ENCODE measurements at regions not wholly inside any gene's neighbourhood (a gene's known extent, or its start where the extent isn't known, plus 50 kb on each side); places are given as distances from the start of the nearest gene placed in this dataset.
A peak's percentile ranks its signal among the peaks of the same experiment; 100 is the strongest.
"Not testable (repeated sequence)": the region's sequence is repeated elsewhere in the genome, so short reads cannot be mapped to it uniquely, and the experiment has no call there.

DNA sequence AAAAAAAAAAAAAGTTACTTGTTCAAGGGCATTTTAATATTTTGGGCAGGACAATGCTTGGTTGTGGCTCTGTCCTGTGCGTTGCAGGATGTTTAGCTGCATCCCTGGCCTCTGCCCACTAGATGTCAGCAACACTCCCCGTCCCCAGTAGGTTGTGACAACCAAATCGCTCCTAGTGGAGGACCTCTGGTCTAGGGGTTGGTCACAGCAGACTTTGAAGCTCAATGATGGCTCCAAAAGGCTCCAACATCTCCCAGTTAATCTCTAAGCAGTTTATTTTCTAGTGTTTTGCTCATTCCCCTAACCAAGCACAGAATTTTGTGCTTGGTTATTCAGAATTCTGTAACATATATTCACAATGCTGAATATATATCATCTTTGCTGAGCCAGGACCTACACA, 67.0 kb downstream of the CHRNA1 start:
- DNase-seq, result peak; percentile 69

DNA sequence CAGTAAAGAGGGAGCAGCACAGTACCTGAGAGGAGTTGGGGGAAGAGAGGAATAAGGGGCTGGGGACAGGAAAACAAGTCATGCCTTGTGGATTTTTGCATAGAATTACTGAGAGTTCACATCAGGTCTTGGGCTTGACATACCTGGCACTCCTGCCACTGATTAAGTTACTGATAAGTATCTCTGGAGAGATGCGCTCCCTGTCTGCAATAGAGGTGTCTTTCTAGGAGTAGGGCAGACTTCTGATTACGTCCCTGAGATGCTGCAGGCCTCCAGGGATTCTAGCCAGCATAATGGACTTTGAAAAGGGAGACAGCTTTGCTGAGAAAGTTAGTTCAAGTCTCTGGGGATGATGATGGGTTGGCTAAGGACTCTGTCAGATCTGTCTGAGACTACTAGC, 69.4 kb downstream of the CHRNA1 start:
- DNase-seq, result no peak

DNA sequence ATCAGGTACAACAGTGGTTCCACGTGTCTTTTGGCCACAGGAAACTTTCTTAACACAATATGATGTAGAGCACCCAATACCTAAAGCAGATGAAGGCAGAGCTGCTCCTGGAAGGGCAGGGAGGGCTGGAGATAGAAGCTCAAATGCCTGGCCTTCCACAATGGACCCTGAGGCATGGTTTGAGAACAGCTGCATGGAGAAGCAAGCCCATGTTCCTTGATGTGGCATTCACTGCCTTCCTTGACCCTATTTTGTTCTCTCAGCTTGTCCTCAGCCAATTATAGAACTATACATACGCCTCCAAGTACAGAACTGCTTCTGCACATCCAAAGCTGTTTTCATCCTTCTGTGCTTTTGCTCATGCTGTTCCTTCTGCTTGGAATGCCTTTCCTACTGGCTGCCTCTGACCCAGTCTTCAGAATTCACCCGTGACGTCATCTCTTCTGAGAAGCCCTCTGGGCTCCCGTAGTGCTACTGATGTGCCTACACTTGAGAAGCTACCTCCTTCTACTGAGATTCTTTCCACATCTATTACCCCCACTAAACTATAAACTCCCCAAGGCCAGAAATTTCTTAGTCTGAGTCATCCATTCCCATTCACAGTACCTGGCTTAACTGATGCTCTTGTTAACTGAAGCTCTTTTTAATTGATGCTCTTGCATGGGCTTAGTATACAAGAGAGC, 69.9 kb downstream of the CHRNA1 start:
- no peak for DNase-seq

DNA sequence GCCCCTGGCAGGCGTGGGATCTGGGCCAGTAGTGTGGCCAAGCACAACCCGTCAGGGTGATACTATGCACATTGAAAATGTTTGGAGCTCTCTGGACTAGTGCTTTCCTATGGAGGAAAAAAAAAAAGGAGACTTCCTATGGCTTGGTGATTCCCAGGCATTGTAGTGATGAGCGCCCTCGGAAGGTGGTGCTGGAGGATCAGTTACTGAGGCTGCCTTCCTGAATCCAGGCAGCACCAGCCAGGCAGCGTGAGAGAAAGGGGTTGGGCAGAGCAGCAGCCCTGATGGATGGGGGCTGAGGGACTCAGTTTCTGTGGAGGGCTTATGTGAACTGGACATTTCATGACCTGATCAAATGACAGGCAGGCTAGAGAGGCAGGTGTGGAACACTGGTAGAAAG, 70.9 kb downstream of the CHRNA1 start:
- no peak for DNase-seq

DNA sequence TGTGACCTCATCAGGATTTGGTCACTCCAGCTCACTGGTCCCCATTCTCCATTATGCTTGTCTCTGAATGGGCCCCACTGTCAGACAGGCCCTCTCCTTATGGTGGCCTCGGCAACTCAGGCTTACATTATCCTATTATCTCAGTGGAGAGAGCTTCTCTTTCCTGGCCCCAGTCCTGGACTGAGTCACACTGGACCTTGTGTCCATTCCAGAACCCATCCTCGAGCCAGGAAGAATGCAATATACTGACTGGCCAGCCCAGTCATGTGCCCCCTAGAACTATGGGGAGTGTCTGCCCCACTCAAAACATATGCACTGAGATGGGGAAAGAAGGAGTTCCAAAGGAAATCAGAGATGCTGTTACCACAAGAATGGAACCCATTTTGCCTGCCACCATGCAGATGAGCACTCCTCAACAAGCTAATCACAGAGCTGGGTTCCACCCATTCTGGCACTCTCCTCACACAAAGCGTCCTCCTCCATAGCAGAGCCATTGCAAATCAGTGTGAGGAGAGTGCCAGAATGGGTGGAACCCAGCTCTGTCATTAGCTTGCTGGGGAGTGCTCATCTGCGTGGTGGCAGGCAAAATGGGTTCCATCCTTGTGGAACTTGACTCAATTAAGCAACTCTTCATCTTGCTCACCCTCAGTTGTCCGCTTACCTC, 71.9 kb downstream of the CHRNA1 start:
- no peak for DNase-seq

DNA sequence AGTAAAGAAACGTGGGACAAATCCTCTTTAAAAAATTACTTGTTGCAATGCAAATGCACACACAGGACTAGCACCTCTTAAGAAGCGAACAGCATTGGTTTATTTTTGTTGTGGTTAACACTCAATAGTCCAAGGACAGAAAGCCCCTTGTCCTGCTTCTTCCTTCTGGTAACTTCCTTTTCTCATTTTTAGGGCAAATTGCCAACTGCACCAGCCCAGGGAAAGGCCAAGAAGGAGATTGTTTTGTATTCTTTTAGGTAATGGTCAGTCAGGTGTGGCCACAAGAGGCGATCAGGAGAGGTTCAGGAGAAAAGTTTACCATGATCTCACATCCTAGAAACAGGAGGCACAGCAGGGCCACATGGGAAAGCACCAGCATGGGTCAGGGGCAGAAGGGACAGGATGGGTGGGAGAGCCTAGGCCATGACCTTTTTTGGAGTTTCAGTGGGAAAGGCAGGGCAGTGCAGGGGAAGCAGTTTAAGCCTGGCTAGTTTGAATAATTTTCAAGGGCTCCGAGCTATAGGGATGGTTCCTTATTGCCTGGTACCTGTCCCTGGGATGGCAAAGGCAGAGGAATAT, 73.0 kb downstream of the CHRNA1 start:
- DNase-seq, result no peak

DNA sequence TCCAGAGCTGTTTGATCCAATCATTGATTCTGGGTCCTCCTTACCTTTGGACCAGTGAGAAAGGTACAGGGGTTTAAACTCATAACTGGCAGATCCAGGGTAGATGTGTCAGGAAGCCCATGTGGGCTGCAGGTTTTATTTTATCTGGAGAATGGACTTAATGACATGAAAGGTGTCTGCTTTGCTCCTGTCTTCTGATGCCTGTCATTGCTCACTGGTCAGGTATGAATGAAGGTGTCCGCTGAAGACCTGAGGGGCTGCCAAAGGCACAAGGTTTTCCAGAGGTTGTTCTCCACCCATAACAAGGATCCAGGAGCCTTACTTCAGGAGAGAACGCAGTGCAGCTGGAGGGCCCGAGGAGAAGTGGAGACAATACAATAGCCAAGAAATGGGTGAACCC, 74.2 kb downstream of the CHRNA1 start:
- no peak for DNase-seq

DNA sequence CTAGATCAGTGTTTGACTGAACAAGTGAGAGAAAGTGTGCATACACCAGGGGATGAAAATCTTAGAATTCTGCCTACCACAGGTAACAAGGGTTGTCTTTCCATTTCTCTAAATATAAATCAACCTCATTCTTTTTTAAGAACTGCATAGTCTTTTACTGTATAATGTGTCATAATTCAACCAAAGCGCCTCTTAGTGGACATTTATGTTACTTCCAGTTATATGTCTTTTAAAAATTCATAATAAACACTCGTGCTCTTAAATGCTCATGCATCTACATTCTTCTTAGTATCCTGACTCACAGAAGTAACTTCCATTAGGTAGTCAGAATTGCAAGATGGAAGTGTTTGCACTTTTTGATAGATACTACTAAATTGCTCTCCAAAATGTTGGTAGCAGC, 76.2 kb downstream of the CHRNA1 start:
- DNase-seq, result no peak

DNA sequence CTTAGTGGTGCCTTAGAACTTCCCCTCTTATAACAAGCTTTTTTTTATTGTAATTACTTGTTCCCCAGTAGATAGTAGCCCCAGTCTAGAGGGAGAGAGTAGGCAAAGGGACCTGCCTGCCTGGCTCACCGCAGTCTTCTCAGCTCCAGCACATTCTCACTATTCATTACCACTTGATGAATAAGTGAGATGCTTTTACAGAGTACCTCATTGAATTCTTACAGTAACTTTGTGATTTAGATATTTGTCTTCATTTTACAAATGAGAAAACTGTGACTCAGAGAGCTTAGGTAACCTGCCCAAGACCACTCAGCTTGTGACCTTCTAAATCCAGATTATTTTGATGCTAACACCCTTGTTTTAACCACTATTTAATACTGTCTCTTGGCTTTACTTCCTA, 77.8 kb downstream of the CHRNA1 start:
- no peak for DNase-seq

DNA sequence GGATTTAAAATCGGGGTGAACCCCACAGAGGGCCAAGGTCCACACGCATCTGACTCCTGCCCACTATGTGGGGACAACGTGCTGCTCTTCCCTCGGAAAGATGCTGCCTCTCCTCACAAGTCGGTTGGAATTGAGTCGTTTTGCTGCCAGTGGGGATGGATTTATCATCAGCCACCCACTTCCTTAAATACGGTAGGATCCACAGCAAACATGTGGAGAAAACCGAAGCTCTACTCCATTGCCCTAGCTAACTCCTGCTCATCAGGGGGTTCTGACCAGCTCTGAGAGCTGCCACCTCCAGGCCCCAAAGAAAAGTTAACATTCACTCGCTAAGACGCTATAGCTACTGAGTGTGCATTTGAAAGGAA, 80.9 kb downstream of the CHRNA1 start:
- no peak for DNase-seq

DNA sequence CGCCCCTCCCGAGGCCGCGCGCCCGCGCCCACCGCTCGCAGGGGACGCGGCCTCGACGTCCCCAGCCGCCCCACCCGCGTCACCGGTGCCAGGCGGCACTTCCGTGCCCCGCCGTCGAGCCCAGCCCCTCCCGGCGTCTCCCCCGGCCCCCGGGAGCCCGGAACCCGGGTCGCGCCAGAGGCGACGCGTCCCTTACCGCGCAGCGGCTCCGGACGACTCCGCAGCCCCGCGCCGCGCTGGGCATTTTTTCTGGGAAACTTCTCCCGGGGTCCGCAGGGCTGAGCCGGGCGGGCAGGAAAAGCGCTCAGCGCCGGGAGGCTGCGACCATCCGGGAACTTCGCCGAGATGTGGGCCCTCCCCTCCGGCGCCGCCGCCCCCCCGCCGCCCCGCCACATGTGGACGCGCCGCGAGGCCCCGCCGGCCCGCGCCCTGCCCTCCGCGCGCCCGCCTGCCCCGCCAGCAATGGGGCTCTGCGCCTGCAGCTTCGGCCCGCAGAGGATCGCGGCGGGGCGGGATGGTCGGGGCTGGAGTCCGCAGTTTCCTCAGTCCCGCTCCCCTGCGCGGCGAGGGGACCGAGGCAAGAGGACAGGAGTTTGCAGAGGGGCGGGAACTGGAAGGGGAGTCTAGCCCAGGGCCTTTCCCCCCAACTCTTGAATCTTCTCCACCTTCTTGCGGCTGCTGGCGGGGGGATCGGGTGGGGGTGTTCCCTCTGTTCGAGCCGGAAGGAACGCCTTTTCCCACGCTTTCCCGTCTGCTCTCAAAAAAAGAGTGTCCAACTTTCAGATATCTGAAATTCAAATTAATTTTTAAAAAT, 81.5 kb downstream of the CHRNA1 start:
- DNase-seq, result peak; percentile 46

DNA sequence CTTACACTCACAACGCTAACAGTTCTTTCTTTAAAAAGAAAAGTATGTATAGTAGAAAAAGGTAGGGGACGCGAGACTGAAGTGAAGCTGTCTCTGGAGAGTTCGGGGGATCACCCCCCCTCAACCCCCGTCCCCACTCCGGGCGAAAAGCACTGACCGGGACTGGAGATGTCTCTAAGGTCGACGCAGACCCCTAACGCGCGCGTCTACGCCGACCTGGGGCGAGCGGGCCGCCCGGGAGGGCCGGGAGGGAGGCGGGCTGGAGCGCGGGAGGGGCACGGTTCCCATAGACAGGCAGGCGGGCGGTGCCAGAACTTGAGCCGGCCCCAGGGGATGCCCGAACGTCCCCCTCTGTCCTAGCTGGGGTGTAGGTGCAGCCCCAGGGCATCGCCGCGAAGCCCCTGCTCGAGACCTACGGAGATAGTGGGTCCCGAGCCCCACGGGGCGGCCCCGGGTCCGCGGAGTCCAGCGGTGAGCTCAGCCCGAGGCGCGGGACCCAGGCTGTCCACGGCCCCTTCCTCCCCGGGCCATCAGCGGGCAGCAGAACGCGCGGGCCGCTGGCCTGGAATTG, 82.2 kb downstream of the CHRNA1 start:
- peak; percentile 29 for DNase-seq

DNA sequence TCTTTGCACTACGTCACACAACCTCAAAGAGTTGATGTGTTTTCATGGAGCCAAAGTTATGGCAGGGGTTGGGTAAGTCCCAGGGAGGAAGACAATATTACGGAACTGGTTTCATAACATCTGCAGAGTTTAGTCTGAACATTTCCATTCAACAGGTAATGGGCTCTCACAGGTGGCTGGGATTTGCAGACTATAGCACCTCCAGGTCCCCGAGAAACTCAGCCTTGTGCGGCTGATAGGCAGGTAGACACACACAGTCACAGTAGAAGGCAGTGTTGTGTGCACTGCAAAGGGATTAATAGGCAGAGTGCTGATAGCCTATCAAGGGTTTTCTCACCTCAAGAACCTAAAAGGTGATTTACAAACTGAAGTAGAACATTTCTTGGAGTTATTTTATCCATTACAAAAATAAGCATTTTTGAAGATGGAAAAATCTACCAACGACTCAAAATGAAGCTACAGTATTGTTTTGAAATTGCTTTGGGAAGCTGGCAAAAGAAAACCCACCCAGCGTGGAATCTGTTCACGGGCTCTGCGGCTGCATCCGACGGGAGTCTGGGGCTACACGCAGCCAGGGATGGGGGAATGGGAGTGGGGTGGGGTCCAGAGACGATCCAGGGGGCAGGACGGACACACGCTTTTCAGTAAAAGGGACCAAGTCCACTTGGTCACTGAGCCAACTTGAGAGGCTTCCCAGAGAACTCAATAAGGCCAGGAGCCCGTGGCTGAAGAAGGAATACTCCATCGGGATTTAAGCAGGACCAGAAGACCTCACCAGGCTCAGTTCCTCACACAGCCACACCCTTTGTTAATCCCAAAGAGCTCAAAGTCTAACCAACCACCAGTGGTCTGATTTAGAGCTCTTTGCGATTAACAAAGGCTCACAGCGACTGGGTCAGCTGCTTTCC, 82.9 kb downstream of the CHRNA1 start:
- no peak for DNase-seq

DNA sequence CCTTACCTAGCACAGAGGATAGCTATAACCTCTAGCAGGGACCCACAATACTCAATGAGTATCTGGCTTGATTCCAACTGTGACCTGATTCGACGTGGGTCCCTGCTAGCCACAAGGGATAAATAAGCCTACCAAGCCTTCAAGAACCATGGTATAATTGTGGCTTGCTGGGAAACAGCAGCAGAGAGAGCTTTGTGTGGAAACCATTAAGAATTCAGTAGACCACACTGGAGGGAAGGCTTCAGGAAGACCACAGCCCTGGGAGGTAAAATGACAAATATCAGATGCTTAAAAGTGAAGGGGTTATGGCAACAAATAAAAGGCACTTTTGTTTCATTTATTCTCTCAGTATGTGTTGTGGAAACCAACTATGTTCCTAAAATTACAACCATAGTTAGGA, 82.6 kb upstream of the WIPF1 start:
- no peak for DNase-seq

DNA sequence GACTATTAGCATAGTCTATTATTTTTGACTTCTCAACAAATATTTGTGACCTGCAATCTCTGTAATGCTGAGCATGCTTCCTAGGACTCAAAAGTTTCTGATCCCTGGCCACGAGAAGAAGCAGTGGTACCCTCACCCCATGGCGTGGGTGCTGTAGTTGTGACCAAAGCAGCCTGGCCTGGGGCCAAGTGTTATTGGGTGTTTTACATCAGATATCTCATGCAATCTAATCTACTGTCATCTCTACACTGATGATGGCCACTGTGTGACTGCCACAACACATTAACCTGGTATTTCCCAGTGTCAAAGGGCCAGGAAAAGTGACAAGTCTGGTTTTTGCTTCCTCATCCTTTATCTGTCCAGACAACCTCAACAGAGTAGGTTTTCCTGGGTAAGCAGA, 80.8 kb upstream of the WIPF1 start:
- DNase-seq, result no peak

DNA sequence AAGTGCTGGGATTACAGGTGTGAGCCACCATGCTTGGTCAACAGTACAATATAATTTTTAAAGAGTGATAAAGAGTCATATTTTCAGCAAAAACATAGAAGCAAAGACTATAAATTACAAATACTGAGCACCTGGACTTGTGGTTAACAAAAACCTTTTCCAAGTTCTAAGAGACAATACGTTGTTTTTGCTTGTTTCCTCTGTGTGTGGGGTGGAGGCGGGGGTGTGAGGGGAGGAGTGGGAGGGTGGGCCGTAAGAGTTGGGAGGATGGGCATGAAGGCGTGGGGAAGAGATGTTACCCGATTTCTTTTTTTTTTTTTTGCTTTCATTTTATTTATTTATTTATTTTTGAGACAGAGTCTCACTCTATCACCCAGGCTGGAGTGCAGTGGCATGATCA, 78.0 kb upstream of the WIPF1 start:
- DNase-seq, result no peak

DNA sequence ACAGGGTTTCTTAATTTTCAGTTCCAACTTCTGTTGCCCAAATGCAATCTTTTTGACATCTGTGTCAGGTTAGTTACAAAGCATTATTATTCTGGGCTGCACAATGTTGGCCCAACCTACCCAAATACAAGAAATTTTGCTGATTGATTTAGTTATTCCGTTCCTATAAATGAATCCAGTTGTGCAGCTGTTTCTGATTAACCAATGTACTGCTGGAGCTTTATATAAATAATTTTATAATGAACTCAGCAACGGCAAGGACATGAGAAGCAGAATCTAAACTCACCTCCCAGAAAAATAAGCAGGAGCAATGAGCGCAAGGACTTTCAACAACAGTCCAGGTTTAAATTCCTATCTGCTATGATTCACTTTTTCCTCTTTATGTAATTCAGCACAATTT, 76.3 kb upstream of the WIPF1 start:
- no peak for DNase-seq

DNA sequence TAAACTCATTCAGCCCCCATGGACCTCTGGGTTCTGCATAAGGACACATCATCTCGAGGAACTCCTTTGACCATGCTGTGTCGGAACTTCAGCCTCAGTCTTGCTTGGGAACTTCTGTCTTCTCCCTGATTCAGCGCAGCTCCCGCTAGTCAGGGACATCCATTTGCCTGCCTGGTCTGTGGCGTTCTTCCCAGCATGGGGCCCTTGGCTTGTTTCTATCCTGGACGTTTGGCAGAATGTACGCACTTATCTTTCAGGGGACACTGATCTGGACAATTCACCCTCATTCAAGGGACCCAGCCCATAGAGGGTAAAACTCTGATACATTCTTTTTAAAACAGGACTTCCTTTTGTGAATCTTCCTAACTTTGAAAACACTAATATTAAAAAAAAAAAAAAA, 75.8 kb upstream of the WIPF1 start:
- DNase-seq, result no peak

DNA sequence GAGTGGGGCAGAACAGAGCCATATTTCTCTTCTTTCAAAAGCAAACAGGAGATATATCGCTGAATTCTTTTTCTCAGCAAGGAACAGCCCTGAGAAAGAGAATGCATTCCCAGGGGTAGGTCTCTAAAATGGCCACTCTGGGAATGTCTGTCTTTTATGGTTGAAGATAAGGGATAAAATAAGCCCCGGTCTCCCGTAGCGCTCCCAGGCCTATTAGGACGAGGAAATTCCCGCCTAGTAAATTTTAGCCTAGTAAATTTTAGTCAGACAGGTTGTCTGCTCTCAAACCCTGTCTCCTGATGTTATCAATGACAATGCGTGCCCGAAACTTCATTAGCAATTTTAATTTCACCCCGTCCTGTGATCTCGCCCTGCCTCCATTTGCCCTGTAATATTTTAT, 73.9 kb upstream of the WIPF1 start:
- DNase-seq, result not testable (repeated sequence)

DNA sequence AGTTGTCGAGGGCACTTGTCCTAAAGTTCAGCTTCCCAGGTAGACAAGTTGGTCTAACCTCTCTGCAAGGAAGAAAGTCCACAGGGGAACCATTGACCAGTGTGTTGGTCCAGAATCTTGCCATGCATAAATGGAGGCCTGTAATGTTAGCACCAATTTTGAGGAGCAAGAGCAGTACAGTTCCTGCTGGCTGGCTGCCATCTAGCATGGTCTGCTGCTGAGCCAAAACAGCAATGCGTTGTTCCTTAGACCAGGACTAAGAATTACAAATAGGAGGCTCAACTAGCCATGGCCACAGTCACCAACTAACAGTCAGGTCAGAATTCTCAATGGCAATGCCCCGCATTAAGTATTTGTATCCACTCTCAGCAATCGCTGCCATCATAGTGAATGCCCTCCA, 72.8 kb upstream of the WIPF1 start:
- DNase-seq, result no peak

DNA sequence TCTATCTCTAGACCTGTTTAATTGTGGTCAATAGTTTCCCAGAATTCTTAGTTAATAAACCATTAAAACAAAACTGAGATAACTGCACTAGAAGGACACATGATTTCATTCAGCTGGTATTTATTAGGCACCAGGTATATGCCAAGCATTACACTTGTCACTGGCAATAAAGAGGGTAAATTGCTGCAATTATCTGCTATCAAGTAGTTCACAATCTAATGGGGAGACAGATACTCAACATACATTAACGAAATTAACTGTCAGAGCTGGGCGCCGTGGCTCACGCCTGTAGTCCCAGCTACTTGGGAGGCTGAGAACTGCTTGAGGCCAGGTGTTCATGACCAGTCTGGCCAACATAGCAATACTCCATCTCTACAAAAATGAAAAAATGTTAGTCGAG, 71.7 kb upstream of the WIPF1 start:
- no peak for DNase-seq

DNA sequence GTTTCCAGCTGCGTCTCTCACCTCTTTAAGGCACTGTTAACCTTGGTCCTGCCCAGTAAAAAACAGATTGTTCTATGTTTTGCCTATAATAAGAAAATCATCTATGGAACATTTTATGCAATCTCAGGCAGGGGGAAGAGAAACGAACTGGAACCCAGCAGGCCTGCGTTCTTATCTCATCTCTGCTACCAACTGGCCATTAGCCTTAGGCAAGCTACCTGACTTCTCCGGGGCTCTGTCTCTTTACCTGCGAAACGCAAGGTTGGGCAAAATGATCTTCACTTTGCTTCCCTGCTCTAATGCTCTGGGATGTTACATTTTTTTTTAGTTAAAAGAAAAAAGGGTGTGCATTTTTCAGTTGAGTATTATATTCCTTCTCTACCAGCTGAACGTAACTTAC, 70.5 kb upstream of the WIPF1 start:
- DNase-seq, result no peak
